HCT116 (cell line): ENCODE measurements at regions not wholly inside any gene's neighbourhood (a gene's known extent, or its start where the extent isn't known, plus 50 kb on each side); places are given as distances from the start of the nearest gene placed in this dataset.

Source experiments
- ATAC-seq: fragments of 200-7000 bp; cut with Tn5 transposase; 2 replicates; pipeline ENCODE4 v1.9.1; 2020; ENCODE audit warnings: mild to moderate bottlenecking, moderate library complexity
- BruUV-seq: library from RNA; stranded (reverse); fragments of 400-500 nt; replicated peaks from 2 replicates; lab custom pipeline; 2021; lab: Mats Ljungman, UMichigan
- CTCF ChIA-PET: fragments of 300-600 bp; sonication (Branson Sonifier 250); formaldehyde crosslinking; loops from one replicate; lab custom pipeline; 2021; ENCODE audit warnings: antibody characterized with exemption; lab: Charles Lee
- POLR2A ChIA-PET: fragments of 300-600, 350-600 bp; sonication (Branson Sonifier 250); formaldehyde crosslinking; loops from one replicate; lab custom pipeline; 2021; ENCODE audit warnings: antibody characterized with exemption; lab: Charles Lee
- RAD21 ChIA-PET, 2 experiments: fragments of 300-600 bp; sonication (Branson Sonifier 250); formaldehyde crosslinking; loops; one replicate each; lab custom pipeline; 2023; ENCODE audit warnings: low total read pairs in 2 of 2; ENCODE audit not compliant: uncharacterized antibody in 2 of 2, unreplicated experiment in 2 of 2, low non-redundant PET in 1 of 2; lab: Charles Lee
- DNase-seq: peaks from one replicate; pipeline ENCODE4 v3.0.0-alpha.2; 2010; ENCODE audit warnings: low read depth, low spot score
- H2AFZ ChIP-seq: fragments of 200-600 bp; shearing (Covaris generic), sonication (generic); 2 replicates; pipeline ENCODE4 v1.6.1; 2017; ENCODE audit warnings: low read depth, mixed run types, mixed read lengths, antibody characterized with exemption, low read length; ENCODE audit not compliant: poor library complexity, severe bottlenecking
- H3K27ac ChIP-seq: 2 replicates; pipeline ENCODE4 v1.5.1; 2012; ENCODE audit warnings: low read depth, low read length
- H3K27me3 ChIP-seq: fragments of 200-600 bp; sonication (generic); 2 replicates; pipeline ENCODE4 v1.6.1; 2016; ENCODE audit warnings: mixed run types, low read length, mixed read lengths; ENCODE audit not compliant: insufficient read depth
- H3K36me3 ChIP-seq, 2 experiments: fragments of 200-500 bp in 1 of 2; fragments of 200-600 bp in 1 of 2; sonication (Bioruptor generic) in 1 of 2; sonication (generic) in 1 of 2; 2 replicates each; pipeline versions ENCODE4 v1.5.1 to v1.6.1; 2014 to 2016; ENCODE audit warnings: low read length in 2 of 2, inconsistent platforms in 1 of 2, mixed read lengths in 1 of 2, mixed run types in 1 of 2; ENCODE audit not compliant: insufficient read depth in 2 of 2, control insufficient read depth in 1 of 2
- H3K4me1 ChIP-seq, 2 experiments: fragments of 200-600 bp in 1 of 2; sonication (generic) in 1 of 2; 2 replicates each; pipeline versions ENCODE4 v1.5.1 to v1.6.1; 2012 to 2017; ENCODE audit warnings: low read length in 2 of 2, inconsistent platforms in 1 of 2, mild to moderate bottlenecking in 1 of 2, mixed read lengths in 1 of 2, mixed run types in 1 of 2, moderate library complexity in 1 of 2; ENCODE audit not compliant: insufficient read depth in 2 of 2, control insufficient read depth in 1 of 2
- H3K4me2 ChIP-seq: fragments of 200-600 bp; sonication (generic); 2 replicates; pipeline ENCODE4 v1.6.1; 2017; ENCODE audit warnings: mixed run types, low read length, mixed read lengths
- H3K4me3 ChIP-seq, 2 experiments: fragments of 200-600 bp in 1 of 2; sonication (generic) in 1 of 2; replicated peaks in 1 of 2; 2 replicates each; pipeline ENCODE4 v1.5.1; 2011 to 2016; ENCODE audit warnings: low read length in 2 of 2, control low read depth in 1 of 2, low read depth in 1 of 2, mild to moderate bottlenecking in 1 of 2, mixed read lengths in 1 of 2, mixed run types in 1 of 2
- H3K79me2 ChIP-seq: fragments of 200-600 bp; sonication (generic); 2 replicates; pipeline ENCODE4 v1.6.1; 2017; ENCODE audit warnings: mild to moderate bottlenecking, mixed run types, low read length, moderate library complexity, mixed read lengths; ENCODE audit not compliant: insufficient read depth
- H3K9ac ChIP-seq: fragments of 200-600 bp; sonication (generic); 2 replicates; pipeline ENCODE4 v1.6.1; 2016; ENCODE audit warnings: low read length, mixed read lengths
- H3K9me2 ChIP-seq: fragments of 200-600 bp; sonication (generic), shearing (Covaris generic); 2 replicates; pipeline ENCODE4 v1.6.1; 2017; ENCODE audit warnings: mixed run types, mild to moderate bottlenecking, moderate library complexity; ENCODE audit not compliant: insufficient read depth
- H3K9me3 ChIP-seq, 2 experiments: fragments of 200-500 bp in 1 of 2; fragments of 200-600 bp in 1 of 2; sonication (Bioruptor generic) in 1 of 2; sonication (generic) in 1 of 2; 2 replicates each; pipeline ENCODE4 v1.6.1; 2014 to 2017; ENCODE audit warnings: low read length in 2 of 2, mixed read lengths in 2 of 2, inconsistent platforms in 1 of 2, low read depth in 1 of 2, mild to moderate bottlenecking in 1 of 2, mixed run types in 1 of 2, moderate library complexity in 1 of 2; ENCODE audit not compliant: control insufficient read depth in 1 of 2, insufficient read depth in 1 of 2
- H4K20me1 ChIP-seq: fragments of 200-600 bp; sonication (generic), shearing (Covaris generic); 2 replicates; pipeline ENCODE4 v1.6.1; 2017; ENCODE audit warnings: mixed run types, mild to moderate bottlenecking, moderate library complexity; ENCODE audit not compliant: insufficient read depth
- CEBPB ChIP-seq: IDR thresholded peaks from 2 replicates; pipeline ENCODE4 v1.6.1; 2012; ENCODE audit warnings: low read depth
- EGR1 ChIP-seq: IDR thresholded peaks from 2 replicates; pipeline ENCODE4 v1.6.1; 2012; ENCODE audit warnings: low read depth
- ELF1 ChIP-seq: IDR thresholded peaks from 2 replicates; pipeline ENCODE4 v1.6.1; 2012; ENCODE audit warnings: low read depth, borderline replicate concordance
- EZH2 ChIP-seq: fragments of 200-600 bp; sonication (generic); IDR thresholded peaks from 2 replicates; pipeline ENCODE4 v1.6.1; 2017; ENCODE audit warnings: antibody characterized with exemption, mixed run types
- FOSL1 ChIP-seq: IDR thresholded peaks from 2 replicates; pipeline ENCODE4 v1.6.1; 2012; ENCODE audit warnings: low read depth
- JUND ChIP-seq: IDR thresholded peaks from 2 replicates; pipeline ENCODE4 v1.6.1; 2012
- POLR2A ChIP-seq: IDR thresholded peaks from 2 replicates; pipeline ENCODE4 v1.7.0; 2011; ENCODE audit warnings: borderline replicate concordance; ENCODE audit not compliant: insufficient read depth, insufficient read length; ENCODE audit errors: extremely low read depth
- POLR2AphosphoS5 ChIP-seq: IDR thresholded peaks from 2 replicates; pipeline ENCODE4 v1.6.1; 2011; ENCODE audit warnings: mild to moderate bottlenecking, low read depth, low read length, moderate library complexity
- RAD21 ChIP-seq: IDR thresholded peaks from 2 replicates; pipeline ENCODE4 v1.6.1; 2012; ENCODE audit warnings: low read depth, mild to moderate bottlenecking
- SIN3A ChIP-seq: IDR thresholded peaks from 2 replicates; pipeline ENCODE4 v1.6.1; 2012; ENCODE audit warnings: low read depth
- SP1 ChIP-seq: IDR thresholded peaks from 2 replicates; pipeline ENCODE4 v1.6.1; 2012; ENCODE audit warnings: low read depth
- TCF7L2 ChIP-seq: IDR thresholded peaks from 2 replicates; pipeline ENCODE4 v1.7.0; 2011; ENCODE audit warnings: borderline replicate concordance, inconsistent platforms; ENCODE audit not compliant: insufficient read depth, insufficient read length; ENCODE audit errors: extremely low read depth
- ZFX ChIP-seq: fragments of 450-650 bp; IDR thresholded peaks from 2 replicates; pipeline ENCODE4 v1.6.1; 2017
- ZNF274 ChIP-seq: fragments of 200-500 bp; sonication (Bioruptor generic); IDR thresholded peaks from 2 replicates; pipeline ENCODE4 v1.6.1; 2014; ENCODE audit warnings: mild to moderate bottlenecking, low read depth, low read length, inconsistent platforms
- intact Hi-C: fragments of 100-400 bp; cut with micrococcal nuclease; formaldehyde crosslinking; loops from 2 replicates; pipeline ENCODE4 v1.10.0; 2022
- TF ChIP-seq, protein P1 (sequence below): IDR thresholded peaks from 2 replicates; pipeline ENCODE4 v1.6.1; 2012
- TF ChIP-seq, protein P2 (sequence below): IDR thresholded peaks from 2 replicates; pipeline ENCODE4 v1.6.1; 2012; ENCODE audit warnings: low read depth
- TF ChIP-seq, protein P3 (sequence below), 3 experiments: fragments of 200-600 bp in 1 of 3; sonication (generic) in 1 of 3; IDR thresholded peaks in 2 of 3; conservative IDR thresholded peaks in 1 of 3; 2 replicates each; pipeline ENCODE4 v1.5.1; 2012 to 2017; ENCODE audit warnings: low read depth in 2 of 3, low read length in 2 of 3, antibody characterized with exemption in 1 of 3, borderline replicate concordance in 1 of 3, control low read depth in 1 of 3, mild to moderate bottlenecking in 1 of 3, mixed read lengths in 1 of 3, mixed run types in 1 of 3, moderate library complexity in 1 of 3; ENCODE audit not compliant: insufficient read depth in 1 of 3

DNA sequence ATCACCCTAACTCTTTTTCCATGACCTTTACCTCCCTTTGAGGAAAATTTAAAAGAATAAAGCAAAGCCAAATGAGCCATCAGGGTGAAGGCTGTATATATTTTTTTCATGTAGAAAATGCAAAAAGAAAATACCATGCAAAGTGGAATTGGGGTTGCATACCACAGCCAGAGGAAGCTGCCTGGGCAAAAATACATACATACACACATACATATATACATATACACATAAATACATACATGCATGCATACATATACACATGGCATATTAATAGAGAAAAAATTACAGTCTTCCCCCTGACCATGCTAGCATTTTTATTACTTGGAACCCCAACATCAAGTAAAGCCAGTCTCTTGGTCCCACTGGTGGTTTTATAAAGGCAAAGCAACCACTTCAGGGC lies 63.7 kb upstream of the TMCO5A start:
- H3K9ac ChIP-seq = no peak overlapping the region
- H4K20me1 ChIP-seq = no peaks in the 10 kb centered on the region
- H3K27me3 ChIP-seq = peaks cover 35% of the 10 kb centered on the region
- H3K27ac ChIP-seq = no peak overlapping the region
- H3K4me3 ChIP-seq = no peak overlapping the region
- no peak overlapping the region for H2AFZ ChIP-seq
- H3K9me3 ChIP-seq = no peaks in the 10 kb centered on the region
- no peak for ATAC-seq
- H3K9me2 ChIP-seq = no peaks in the 10 kb centered on the region
- BruUV-seq = no TSS peak
- no peaks in the 10 kb centered on the region for H3K36me3 ChIP-seq
- ChIA-PET CTCF (interaction anchor here (2.7 kb wide), 1 partner anchor 10 kb away, joined by 10 read pairs; no protein-coding TSS in a partner anchor), RAD21 (no interaction called here), POLR2A (interaction anchor here (0.7 kb wide), 1 partner anchor 298 kb away, joined by 3 read pairs; no protein-coding TSS in a partner anchor)
- intact Hi-C loops = no loop called here
- H3K4me2 ChIP-seq = no peak overlapping the region
- H3K4me1 ChIP-seq = no peaks in the 10 kb centered on the region
- no peaks in the 10 kb centered on the region for H3K79me2 ChIP-seq
- no peak for DNase-seq
- TF ChIP-seq, protein P1, sequence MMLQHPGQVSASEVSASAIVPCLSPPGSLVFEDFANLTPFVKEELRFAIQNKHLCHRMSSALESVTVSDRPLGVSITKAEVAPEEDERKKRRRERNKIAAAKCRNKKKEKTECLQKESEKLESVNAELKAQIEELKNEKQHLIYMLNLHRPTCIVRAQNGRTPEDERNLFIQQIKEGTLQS = no peak
- TF ChIP-seq ZNF274 (no peak), ELF1 (no peak), ZFX (no peak)
- TF ChIP-seq, all 23 proteins: peak for 0

DNA sequence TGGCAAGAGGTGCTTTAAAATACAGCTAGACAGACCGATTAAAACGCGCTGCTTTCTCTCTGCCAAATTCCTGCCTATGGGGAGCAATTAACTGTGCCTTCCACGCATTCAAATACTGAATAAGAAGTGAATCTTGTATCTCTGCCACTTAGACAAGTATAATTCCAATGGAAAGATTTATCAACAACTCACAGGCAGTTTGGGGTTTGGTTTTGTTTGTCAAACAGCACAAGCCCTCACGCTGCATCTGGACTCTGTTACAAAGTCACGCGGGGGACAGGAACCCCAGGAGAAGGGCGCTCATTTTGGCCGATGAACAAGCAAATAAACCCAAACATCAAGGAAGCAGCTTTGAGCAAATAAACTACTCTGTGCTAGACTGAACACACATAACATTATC lies 61.8 kb upstream of the TMCO5A start:
- no peak overlapping the region for H3K27ac ChIP-seq
- peaks cover 6 to 9% of the 10 kb centered on the region in 2 experiments; a peak in 3 of 4 replicates for H3K4me1 ChIP-seq
- POLR2A ChIA-PET = no interaction called here
- H3K4me3 ChIP-seq = no peak overlapping the region
- DNase-seq (no peak), ATAC-seq (no peak)
- no peak overlapping the region for H3K9ac ChIP-seq
- no peaks in the 10 kb centered on the region for H4K20me1 ChIP-seq
- H2AFZ ChIP-seq = no peak overlapping the region
- RAD21 ChIA-PET = no interaction called here
- BruUV-seq = no TSS peak
- no peaks in the 10 kb centered on the region for H3K79me2 ChIP-seq
- H3K4me2 ChIP-seq = no peak overlapping the region
- peaks cover 52% of the 10 kb centered on the region for H3K27me3 ChIP-seq
- H3K9me3 ChIP-seq = no peaks in the 10 kb centered on the region
- no peaks in the 10 kb centered on the region for H3K36me3 ChIP-seq
- H3K9me2 ChIP-seq = no peaks in the 10 kb centered on the region
- CTCF ChIA-PET = no interaction called here
- intact Hi-C loops = no loop called here
- TF ChIP-seq EGR1 (no peak), SIN3A (no peak), JUND (no peak), CEBPB (no peak), RAD21 (no peak), POLR2AphosphoS5 (no peak), FOSL1 (no peak), TCF7L2 (no peak), EZH2 (no peak), POLR2A (no peak), SP1 (no peak), ZNF274 (no peak)
- TF ChIP-seq, protein P2, sequence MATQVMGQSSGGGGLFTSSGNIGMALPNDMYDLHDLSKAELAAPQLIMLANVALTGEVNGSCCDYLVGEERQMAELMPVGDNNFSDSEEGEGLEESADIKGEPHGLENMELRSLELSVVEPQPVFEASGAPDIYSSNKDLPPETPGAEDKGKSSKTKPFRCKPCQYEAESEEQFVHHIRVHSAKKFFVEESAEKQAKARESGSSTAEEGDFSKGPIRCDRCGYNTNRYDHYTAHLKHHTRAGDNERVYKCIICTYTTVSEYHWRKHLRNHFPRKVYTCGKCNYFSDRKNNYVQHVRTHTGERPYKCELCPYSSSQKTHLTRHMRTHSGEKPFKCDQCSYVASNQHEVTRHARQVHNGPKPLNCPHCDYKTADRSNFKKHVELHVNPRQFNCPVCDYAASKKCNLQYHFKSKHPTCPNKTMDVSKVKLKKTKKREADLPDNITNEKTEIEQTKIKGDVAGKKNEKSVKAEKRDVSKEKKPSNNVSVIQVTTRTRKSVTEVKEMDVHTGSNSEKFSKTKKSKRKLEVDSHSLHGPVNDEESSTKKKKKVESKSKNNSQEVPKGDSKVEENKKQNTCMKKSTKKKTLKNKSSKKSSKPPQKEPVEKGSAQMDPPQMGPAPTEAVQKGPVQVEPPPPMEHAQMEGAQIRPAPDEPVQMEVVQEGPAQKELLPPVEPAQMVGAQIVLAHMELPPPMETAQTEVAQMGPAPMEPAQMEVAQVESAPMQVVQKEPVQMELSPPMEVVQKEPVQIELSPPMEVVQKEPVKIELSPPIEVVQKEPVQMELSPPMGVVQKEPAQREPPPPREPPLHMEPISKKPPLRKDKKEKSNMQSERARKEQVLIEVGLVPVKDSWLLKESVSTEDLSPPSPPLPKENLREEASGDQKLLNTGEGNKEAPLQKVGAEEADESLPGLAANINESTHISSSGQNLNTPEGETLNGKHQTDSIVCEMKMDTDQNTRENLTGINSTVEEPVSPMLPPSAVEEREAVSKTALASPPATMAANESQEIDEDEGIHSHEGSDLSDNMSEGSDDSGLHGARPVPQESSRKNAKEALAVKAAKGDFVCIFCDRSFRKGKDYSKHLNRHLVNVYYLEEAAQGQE = no peak
- TF ChIP-seq, protein P1 = no peak
- TF ChIP-seq, protein P3, sequence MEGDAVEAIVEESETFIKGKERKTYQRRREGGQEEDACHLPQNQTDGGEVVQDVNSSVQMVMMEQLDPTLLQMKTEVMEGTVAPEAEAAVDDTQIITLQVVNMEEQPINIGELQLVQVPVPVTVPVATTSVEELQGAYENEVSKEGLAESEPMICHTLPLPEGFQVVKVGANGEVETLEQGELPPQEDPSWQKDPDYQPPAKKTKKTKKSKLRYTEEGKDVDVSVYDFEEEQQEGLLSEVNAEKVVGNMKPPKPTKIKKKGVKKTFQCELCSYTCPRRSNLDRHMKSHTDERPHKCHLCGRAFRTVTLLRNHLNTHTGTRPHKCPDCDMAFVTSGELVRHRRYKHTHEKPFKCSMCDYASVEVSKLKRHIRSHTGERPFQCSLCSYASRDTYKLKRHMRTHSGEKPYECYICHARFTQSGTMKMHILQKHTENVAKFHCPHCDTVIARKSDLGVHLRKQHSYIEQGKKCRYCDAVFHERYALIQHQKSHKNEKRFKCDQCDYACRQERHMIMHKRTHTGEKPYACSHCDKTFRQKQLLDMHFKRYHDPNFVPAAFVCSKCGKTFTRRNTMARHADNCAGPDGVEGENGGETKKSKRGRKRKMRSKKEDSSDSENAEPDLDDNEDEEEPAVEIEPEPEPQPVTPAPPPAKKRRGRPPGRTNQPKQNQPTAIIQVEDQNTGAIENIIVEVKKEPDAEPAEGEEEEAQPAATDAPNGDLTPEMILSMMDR (IDR thresholded peaks at IDR 0.05 in 2 of 3, conservative IDR thresholded peaks at IDR 0.05 in 1 of 3; ENCODE audit: borderline replicate concordance in 1 of 3, insufficient read depth in 1 of 3, low read depth in 2 of 3, low read length in 2 of 3) = no peak
